ENCODE measurements at regions not wholly inside any gene's neighbourhood (a gene's known extent, or its start where the extent isn't known, plus 50 kb on each side); places are given as distances from the start of the nearest gene placed in this dataset.

- Histone ChIP-seq H3K4me1 (replicated peaks in 1 of 2) (no peaks in the 10 kb centered on the region), H3K4me3 (no peak overlapping the region), H3K36me3 (replicated peaks in 1 of 2) (no peaks in the 10 kb centered on the region), H3K9me3 (replicated peaks in 1 of 3) (peaks cover 0 to 18% (median 0%) of the 10 kb centered on the region in 3 donors), H3K27ac (no peak overlapping the region), H3K27me3 (no peaks in the 10 kb centered on the region)
- WGBS, 4 donors = 92 to 100% (median 98%) methylated on average over 2 of the region's 2 CpGs
- intact Hi-C loops (cut with DNase I) = no loop called here
- no peak for DNase-seq
- no peak for TF ChIP-seq POLR2A (IDR thresholded peaks at IDR 0.05)
- TF ChIP-seq, protein P1, sequence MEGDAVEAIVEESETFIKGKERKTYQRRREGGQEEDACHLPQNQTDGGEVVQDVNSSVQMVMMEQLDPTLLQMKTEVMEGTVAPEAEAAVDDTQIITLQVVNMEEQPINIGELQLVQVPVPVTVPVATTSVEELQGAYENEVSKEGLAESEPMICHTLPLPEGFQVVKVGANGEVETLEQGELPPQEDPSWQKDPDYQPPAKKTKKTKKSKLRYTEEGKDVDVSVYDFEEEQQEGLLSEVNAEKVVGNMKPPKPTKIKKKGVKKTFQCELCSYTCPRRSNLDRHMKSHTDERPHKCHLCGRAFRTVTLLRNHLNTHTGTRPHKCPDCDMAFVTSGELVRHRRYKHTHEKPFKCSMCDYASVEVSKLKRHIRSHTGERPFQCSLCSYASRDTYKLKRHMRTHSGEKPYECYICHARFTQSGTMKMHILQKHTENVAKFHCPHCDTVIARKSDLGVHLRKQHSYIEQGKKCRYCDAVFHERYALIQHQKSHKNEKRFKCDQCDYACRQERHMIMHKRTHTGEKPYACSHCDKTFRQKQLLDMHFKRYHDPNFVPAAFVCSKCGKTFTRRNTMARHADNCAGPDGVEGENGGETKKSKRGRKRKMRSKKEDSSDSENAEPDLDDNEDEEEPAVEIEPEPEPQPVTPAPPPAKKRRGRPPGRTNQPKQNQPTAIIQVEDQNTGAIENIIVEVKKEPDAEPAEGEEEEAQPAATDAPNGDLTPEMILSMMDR (IDR thresholded peaks at IDR 0.05) = no peak
Observed at GRCh38 chr6:140020207-140020791, 645.9 kb upstream of the CITED2 start.

DNA sequence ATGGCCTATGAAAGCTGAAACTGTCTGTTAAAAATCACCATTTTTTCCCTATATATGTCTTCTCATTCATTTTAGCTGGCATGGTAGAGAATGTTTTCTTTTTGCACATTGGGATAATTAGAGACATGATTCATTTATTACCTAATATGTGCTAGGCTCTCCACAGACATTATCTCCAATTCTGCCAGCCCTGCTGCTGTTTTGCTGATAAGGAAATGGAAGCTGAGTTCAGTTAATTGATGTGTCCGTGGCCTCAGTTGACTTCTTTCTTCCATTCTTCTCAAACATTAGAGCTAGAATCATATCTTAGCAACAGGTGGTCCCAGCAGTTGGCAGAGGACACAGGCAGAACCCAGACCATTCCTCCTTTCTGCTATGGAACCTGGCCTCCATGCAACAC lies 644.1 kb upstream of the CITED2 start:
- H3K4me3 ChIP-seq = no peak overlapping the region
- DNase-seq = peak in 2 of 7 donors; percentile 8 to 64
- no peak overlapping the region for H3K27ac ChIP-seq
- TF ChIP-seq, protein P1 (IDR thresholded peaks at IDR 0.05) = no peak
- no peak for TF ChIP-seq POLR2A (IDR thresholded peaks at IDR 0.05)
- intact Hi-C loops (cut with DNase I) = no loop called here
- no peaks in the 10 kb centered on the region for H3K4me1 ChIP-seq (replicated peaks in 1 of 2)
- H3K36me3 ChIP-seq (replicated peaks in 1 of 2) = no peaks in the 10 kb centered on the region
- 69 to 90% (median 73%) methylated on average over 1 of the region's 1 CpG for WGBS, 4 donors
- H3K9me3 ChIP-seq (replicated peaks in 1 of 3) = peaks cover 0 to 18% (median 0%) of the 10 kb centered on the region in 3 donors
- no peaks in the 10 kb centered on the region for H3K27me3 ChIP-seq

DNA sequence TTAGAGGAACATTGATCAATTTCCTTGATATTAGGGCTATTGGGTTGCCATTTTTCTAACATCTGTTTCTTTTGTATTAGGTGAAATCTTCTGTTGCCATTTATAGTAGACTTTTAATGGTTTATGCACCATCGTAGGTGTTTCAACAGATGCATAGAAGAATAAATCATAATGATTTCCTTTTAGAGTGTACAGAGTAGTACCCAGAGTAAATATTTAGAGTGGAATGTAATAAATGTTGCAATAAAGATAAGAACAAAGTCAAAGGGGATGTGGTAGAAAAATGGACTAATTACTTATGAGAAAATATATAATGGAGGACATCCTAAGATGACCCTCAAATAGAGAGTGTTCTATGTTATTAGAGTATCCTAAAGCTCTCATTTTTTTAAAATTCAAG lies 643.0 kb upstream of the CITED2 start:
- no peak for DNase-seq
- Histone ChIP-seq H3K9me3 (replicated peaks in 1 of 3) (peaks cover 0 to 18% (median 0%) of the 10 kb centered on the region in 3 donors), H3K27ac (no peak overlapping the region), H3K4me3 (no peak overlapping the region), H3K36me3 (replicated peaks in 1 of 2) (no peaks in the 10 kb centered on the region), H3K27me3 (no peaks in the 10 kb centered on the region), H3K4me1 (replicated peaks in 1 of 2) (no peaks in the 10 kb centered on the region)
- intact Hi-C loops (cut with DNase I) = no loop called here
- 55 to 83% (median 75%) methylated on average over 1 of the region's 1 CpG for WGBS, 4 donors
- TF ChIP-seq, protein P1 (IDR thresholded peaks at IDR 0.05) = no peak
- TF ChIP-seq POLR2A (IDR thresholded peaks at IDR 0.05) = no peak

DNA sequence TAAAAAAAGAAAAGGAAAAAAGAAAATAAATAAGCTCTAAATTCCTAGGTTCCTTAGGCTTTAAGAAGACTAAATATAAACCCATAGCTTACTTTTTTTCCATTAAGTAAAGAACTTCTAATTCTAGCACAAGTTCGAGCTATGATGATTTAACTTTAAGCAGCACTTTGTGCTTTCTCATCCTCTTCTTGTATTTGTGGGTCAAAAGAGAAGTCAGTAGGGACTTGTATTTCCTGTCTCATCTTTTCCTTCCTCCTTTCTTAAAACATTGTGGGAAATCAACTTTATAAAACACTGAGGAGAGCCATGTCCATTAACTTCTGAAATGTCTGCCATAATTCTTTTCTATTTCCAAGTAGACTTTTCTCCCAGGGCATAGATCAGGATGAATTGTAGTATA lies 637.7 kb upstream of the CITED2 start:
- intact Hi-C loops (cut with DNase I) = no loop called here
- 32 to 57% (median 50%) methylated on average over 1 of the region's 1 CpG for WGBS, 4 donors
- TF ChIP-seq POLR2A (IDR thresholded peaks at IDR 0.05) = no peak
- TF ChIP-seq, protein P1 (IDR thresholded peaks at IDR 0.05) = no peak
- DNase-seq = no peak
- H3K27ac ChIP-seq = peak overlapping the region in 2 of 5 donors; percentile 30 to 61
- peaks cover 11 to 18% of the 10 kb centered on the region in 2 donors for H3K4me1 ChIP-seq (replicated peaks in 1 of 2)
- no peaks in the 10 kb centered on the region for H3K27me3 ChIP-seq
- H3K4me3 ChIP-seq = no peak overlapping the region
- H3K36me3 ChIP-seq (replicated peaks in 1 of 2) = no peaks in the 10 kb centered on the region
- no peaks in the 10 kb centered on the region for H3K9me3 ChIP-seq (replicated peaks in 1 of 3)
